UCSD-AML1 (cell line): ENCODE measurements at regions not wholly inside any gene's neighbourhood (a gene's known extent, or its start where the extent isn't known, plus 50 kb on each side); places are given as distances from the start of the nearest gene placed in this dataset.

Experiments
- DNase-seq: peaks from one replicate; lab custom pipeline; 2025; ENCODE audit not compliant: unreplicated experiment; lab: John Stamatoyannopoulos, UW

- DNase-seq, result no peak
These were observed 340.6 kb downstream of the SPRY1 start for GRCh38 chr4:123737156-123737555.

- DNase-seq, result no peak
These were observed 343.2 kb downstream of the SPRY1 start for GRCh38 chr4:123739806-123740205.

- no peak for DNase-seq
These were observed 343.6 kb downstream of the SPRY1 start for GRCh38 chr4:123740236-123740635.

GRCh38 chr4:123741906-123742305 is 345.3 kb downstream of the SPRY1 start:
- no peak for DNase-seq

GRCh38 chr4:123743848-123744247 is 347.3 kb downstream of the SPRY1 start:
- no peak for DNase-seq

- DNase-seq, result peak; percentile 20
These were observed 348.2 kb downstream of the SPRY1 start for GRCh38 chr4:123744664-123745290.

GRCh38 chr4:123747016-123747415 is 350.4 kb downstream of the SPRY1 start:
- DNase-seq, result no peak

GRCh38 chr4:123748806-123749205 is 352.2 kb downstream of the SPRY1 start:
- DNase-seq, result no peak

- DNase-seq, result peak; percentile 8
These were observed 352.8 kb downstream of the SPRY1 start for GRCh38 chr4:123749383-123749782.

- peak; percentile 12 for DNase-seq
These were observed 353.4 kb downstream of the SPRY1 start for GRCh38 chr4:123750044-123750443.

GRCh38 chr4:123755655-123756054 is 359.1 kb downstream of the SPRY1 start:
- DNase-seq, result no peak

- no peak for DNase-seq
These were observed 371.2 kb downstream of the SPRY1 start for GRCh38 chr4:123767806-123768205.

- no peak for DNase-seq
These were observed 374.3 kb downstream of the SPRY1 start for GRCh38 chr4:123770884-123771283.

- DNase-seq, result no peak
These were observed 379.7 kb downstream of the SPRY1 start for GRCh38 chr4:123776267-123776666.

GRCh38 chr4:123777373-123777772 is 380.8 kb downstream of the SPRY1 start:
- DNase-seq, result no peak

- no peak for DNase-seq
These were observed 386.7 kb downstream of the SPRY1 start for GRCh38 chr4:123783151-123783790.

- no peak for DNase-seq
These were observed 387.3 kb downstream of the SPRY1 start for GRCh38 chr4:123783921-123784320.

- no peak for DNase-seq
These were observed 388.0 kb downstream of the SPRY1 start for GRCh38 chr4:123784626-123785025.

- no peak for DNase-seq
These were observed 388.9 kb downstream of the SPRY1 start for GRCh38 chr4:123785538-123785937.

- DNase-seq, result no peak
These were observed 389.7 kb downstream of the SPRY1 start for GRCh38 chr4:123786163-123786915.

- no peak for DNase-seq
These were observed 390.3 kb downstream of the SPRY1 start for GRCh38 chr4:123786920-123787319.

- DNase-seq, result no peak
These were observed 391.0 kb downstream of the SPRY1 start for GRCh38 chr4:123787512-123788080.
